Karpas-422 (cell line): ENCODE measurements at regions not wholly inside any gene's neighbourhood (a gene's known extent, or its start where the extent isn't known, plus 50 kb on each side); places are given as distances from the start of the nearest gene placed in this dataset.

Source experiments
- DNase-seq: peaks from one replicate; pipeline ENCODE4 v3.0.0-alpha.2; 2015
- H2AFZ ChIP-seq: fragments of 200-600 bp; sonication (generic); 2 replicates; pipeline ENCODE4 v1.6.1; 2014; ENCODE audit warnings: antibody characterized with exemption, low read length, mixed read lengths
- H3K27ac ChIP-seq: fragments of 200-600 bp; sonication (generic); 2 replicates; pipeline ENCODE4 v1.5.1; 2014; ENCODE audit warnings: mild to moderate bottlenecking, low read length, moderate library complexity
- H3K27me3 ChIP-seq: fragments of 200-600 bp; sonication (generic); 2 replicates; pipeline ENCODE4 v1.6.1; 2014; ENCODE audit warnings: low read length, mixed read lengths
- H3K36me3 ChIP-seq: fragments of 200-600 bp; sonication (generic); 2 replicates; pipeline ENCODE4 v1.6.1; 2014; ENCODE audit warnings: low read length, mixed read lengths; ENCODE audit not compliant: insufficient read depth
- H3K4me1 ChIP-seq: fragments of 200-600 bp; sonication (generic); 2 replicates; pipeline ENCODE4 v1.6.1; 2014; ENCODE audit warnings: mild to moderate bottlenecking, low read length, mixed read lengths
- H3K4me2 ChIP-seq: fragments of 200-600 bp; sonication (generic); 2 replicates; pipeline ENCODE4 v1.6.1; 2014; ENCODE audit warnings: low read length, low read depth, mild to moderate bottlenecking; ENCODE audit not compliant: poor library complexity, severe bottlenecking
- H3K4me3 ChIP-seq: fragments of 200-600 bp; sonication (generic); 2 replicates; pipeline ENCODE4 v1.5.1; 2014; ENCODE audit warnings: mild to moderate bottlenecking, antibody characterized with exemption, low read length, mixed read lengths
- H3K79me2 ChIP-seq: fragments of 200-600 bp; sonication (generic); 2 replicates; pipeline ENCODE4 v1.6.1; 2014; ENCODE audit warnings: mild to moderate bottlenecking, low read length, mixed read lengths
- H3K9ac ChIP-seq: fragments of 200-600 bp; sonication (generic); 2 replicates; pipeline ENCODE4 v1.6.0; 2014; ENCODE audit warnings: low read length
- H3K9me2 ChIP-seq: fragments of 200-600 bp; sonication (generic), shearing (Covaris generic); replicated peaks from 2 replicates; pipeline ENCODE4 v1.6.0; 2014; ENCODE audit warnings: mild to moderate bottlenecking, low read length, moderate library complexity; ENCODE audit not compliant: insufficient read depth
- H3K9me3 ChIP-seq: fragments of 300-700, 200-600 bp; sonication (generic); 2 replicates; pipeline ENCODE4 v1.6.1; 2014; ENCODE audit warnings: low read length, mixed read lengths
- H4K20me1 ChIP-seq: fragments of 200-600 bp; sonication (generic); 2 replicates; pipeline ENCODE4 v1.6.1; 2014; ENCODE audit warnings: mild to moderate bottlenecking, antibody characterized with exemption, low read length, low read depth; ENCODE audit not compliant: insufficient read depth

DNA sequence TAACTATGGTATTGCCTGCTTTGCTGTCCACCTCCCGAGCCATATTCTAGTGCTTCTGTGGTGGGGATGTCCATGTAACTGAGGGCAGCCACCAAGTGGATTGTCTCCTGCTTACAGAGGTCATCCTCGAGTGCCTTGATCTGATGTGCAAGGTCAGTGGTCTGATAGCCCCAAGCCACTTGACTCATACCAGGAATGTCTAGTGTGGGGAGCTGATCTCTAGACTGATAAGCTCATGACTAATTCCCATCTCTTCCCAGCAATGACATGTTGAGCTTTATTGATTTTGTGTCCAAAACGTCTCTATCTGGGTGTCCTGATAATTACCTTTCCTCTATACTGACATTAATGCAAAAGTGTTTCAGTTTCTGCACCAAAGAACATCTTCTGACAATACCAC, 168.4 kb upstream of the WDR1 start:
- Histone ChIP-seq H3K4me1 (no peaks in the 10 kb centered on the region), H4K20me1 (no peaks in the 10 kb centered on the region), H3K4me2 (no peak overlapping the region), H3K9ac (no peak overlapping the region), H3K4me3 (no peak overlapping the region), H3K79me2 (no peaks in the 10 kb centered on the region), H3K27me3 (no peaks in the 10 kb centered on the region), H3K9me3 (no peaks in the 10 kb centered on the region), H3K27ac (no peak overlapping the region), H3K36me3 (no peaks in the 10 kb centered on the region), H3K9me2 (no peaks in the 10 kb centered on the region), H2AFZ (no peak overlapping the region)
- DNase-seq = no peak

DNA sequence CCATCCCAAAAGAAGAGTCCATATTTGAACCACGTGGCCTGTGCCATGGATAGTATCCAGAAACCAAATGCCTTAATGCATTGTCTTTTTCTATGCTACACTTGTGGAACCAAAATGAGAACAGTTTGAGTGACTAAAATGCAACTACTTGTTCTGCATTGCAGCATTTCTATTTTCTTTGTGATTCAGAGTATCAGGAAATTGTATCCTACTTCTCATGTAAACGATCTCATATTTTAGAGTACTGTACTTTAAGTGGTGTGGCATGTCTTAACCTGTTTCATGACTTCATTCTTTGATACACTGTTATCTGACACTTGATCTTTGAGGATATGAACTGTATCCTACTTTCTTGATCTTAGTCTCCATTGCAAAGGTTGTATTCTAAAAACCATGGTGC, 167.2 kb upstream of the WDR1 start:
- H3K36me3 ChIP-seq = no peaks in the 10 kb centered on the region
- no peak overlapping the region for H3K27ac ChIP-seq
- H3K79me2 ChIP-seq = no peaks in the 10 kb centered on the region
- H3K9ac ChIP-seq = no peak overlapping the region
- H2AFZ ChIP-seq = no peak overlapping the region
- no peak overlapping the region for H3K4me2 ChIP-seq
- no peak for DNase-seq
- H3K9me2 ChIP-seq = no peaks in the 10 kb centered on the region
- H4K20me1 ChIP-seq = no peaks in the 10 kb centered on the region
- no peaks in the 10 kb centered on the region for H3K4me1 ChIP-seq
- H3K27me3 ChIP-seq = no peaks in the 10 kb centered on the region
- no peak overlapping the region for H3K4me3 ChIP-seq
- H3K9me3 ChIP-seq = no peaks in the 10 kb centered on the region

DNA sequence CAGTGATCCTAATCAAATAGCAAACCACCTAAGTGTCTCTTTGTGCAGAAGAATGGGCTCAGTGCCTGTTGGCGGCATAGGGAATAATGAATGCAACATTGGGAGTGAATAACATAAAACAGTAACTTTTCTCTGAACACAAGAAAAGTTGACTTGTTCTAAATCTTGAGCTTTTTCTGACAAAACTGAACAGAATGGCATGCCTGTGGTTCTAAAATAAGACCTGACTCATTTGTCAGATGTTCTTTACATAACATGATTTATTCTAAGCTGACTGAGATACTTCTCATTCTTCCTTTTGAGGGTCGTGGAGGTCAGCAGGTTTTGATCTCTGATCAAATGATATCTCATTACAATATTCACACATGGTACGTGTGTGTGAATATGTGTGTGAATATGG, 165.4 kb upstream of the WDR1 start:
- no peak overlapping the region for H2AFZ ChIP-seq
- no peaks in the 10 kb centered on the region for H3K9me3 ChIP-seq
- H3K79me2 ChIP-seq = no peaks in the 10 kb centered on the region
- H4K20me1 ChIP-seq = no peaks in the 10 kb centered on the region
- no peak overlapping the region for H3K9ac ChIP-seq
- no peak for DNase-seq
- H3K36me3 ChIP-seq = no peaks in the 10 kb centered on the region
- no peak overlapping the region for H3K4me3 ChIP-seq
- H3K4me2 ChIP-seq = no peak overlapping the region
- no peaks in the 10 kb centered on the region for H3K9me2 ChIP-seq
- H3K27ac ChIP-seq = no peak overlapping the region
- no peaks in the 10 kb centered on the region for H3K4me1 ChIP-seq
- no peaks in the 10 kb centered on the region for H3K27me3 ChIP-seq

DNA sequence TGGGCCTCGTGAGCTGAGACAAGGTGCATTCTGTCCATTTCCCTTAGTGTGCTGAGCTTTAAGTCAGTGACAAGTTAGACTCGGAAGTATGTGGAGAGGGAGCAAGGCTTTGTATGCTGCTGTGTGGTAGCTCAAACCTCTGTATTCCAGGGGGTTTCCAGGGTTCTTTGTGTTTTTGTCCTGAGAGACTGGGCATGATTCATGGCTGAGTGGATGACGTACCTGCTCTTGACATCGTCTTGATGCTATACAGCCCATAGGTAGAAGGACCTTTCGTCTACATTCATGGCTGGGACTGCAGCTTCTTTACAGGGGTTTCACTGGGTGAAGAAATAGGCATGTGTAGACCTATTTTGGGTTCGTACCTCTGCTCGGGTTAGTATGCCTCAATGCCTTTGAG, 162.7 kb upstream of the WDR1 start:
- H4K20me1 ChIP-seq = no peaks in the 10 kb centered on the region
- no peak overlapping the region for H2AFZ ChIP-seq
- H3K9me2 ChIP-seq = no peaks in the 10 kb centered on the region
- no peaks in the 10 kb centered on the region for H3K9me3 ChIP-seq
- no peaks in the 10 kb centered on the region for H3K27me3 ChIP-seq
- H3K4me1 ChIP-seq = no peaks in the 10 kb centered on the region
- no peak overlapping the region for H3K4me2 ChIP-seq
- DNase-seq = no peak
- no peak overlapping the region for H3K4me3 ChIP-seq
- no peak overlapping the region for H3K27ac ChIP-seq
- H3K79me2 ChIP-seq = no peaks in the 10 kb centered on the region
- no peaks in the 10 kb centered on the region for H3K36me3 ChIP-seq
- H3K9ac ChIP-seq = no peak overlapping the region

DNA sequence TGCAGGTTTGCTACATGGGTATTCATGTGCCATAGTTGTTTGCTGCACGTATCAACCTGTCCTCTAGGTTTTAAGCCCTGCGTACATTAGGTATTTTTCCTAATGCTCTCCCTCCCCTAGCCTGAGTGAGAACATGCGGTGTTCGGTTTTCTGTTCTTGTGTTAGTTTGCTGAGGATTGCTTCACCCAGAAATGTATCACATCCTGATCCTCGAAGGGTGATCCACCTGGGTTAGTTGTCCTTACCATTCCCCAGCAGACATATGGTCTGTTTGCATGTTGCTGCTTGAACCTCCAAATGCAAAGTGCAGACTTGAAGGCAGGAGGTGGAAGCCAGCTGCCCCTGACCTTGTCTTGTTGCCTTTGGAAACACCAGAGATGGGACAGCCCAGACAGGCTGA, 161.5 kb upstream of the WDR1 start:
- no peak overlapping the region for H3K4me2 ChIP-seq
- no peak overlapping the region for H3K4me3 ChIP-seq
- peaks cover 5% of the 10 kb centered on the region for H3K4me1 ChIP-seq
- H3K27ac ChIP-seq = no peak overlapping the region
- DNase-seq = no peak
- no peak overlapping the region for H2AFZ ChIP-seq
- H3K9ac ChIP-seq = no peak overlapping the region
- H4K20me1 ChIP-seq = no peaks in the 10 kb centered on the region
- no peaks in the 10 kb centered on the region for H3K9me2 ChIP-seq
- H3K9me3 ChIP-seq = no peaks in the 10 kb centered on the region
- no peaks in the 10 kb centered on the region for H3K36me3 ChIP-seq
- no peaks in the 10 kb centered on the region for H3K27me3 ChIP-seq
- no peaks in the 10 kb centered on the region for H3K79me2 ChIP-seq

DNA sequence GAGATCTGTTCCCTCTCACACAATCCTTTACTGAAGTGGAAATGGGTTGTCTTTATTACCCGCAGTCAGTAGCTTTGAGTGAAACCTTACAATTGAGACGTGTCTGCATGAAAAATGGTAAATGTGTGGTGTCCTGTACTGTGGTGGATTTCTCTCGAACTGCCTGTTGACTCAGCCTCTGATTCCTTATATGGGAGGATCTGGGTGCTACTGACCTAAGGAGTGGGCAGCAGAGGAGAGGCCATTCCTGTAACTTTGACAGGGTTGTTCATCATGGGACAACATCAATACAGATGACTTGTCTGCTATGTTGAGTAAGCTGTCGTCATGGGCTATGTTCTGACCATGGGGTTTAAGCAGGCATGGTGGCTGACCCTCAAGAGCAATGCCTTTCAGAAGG, 159.6 kb upstream of the WDR1 start:
- Histone ChIP-seq H3K27ac (no peak overlapping the region), H3K4me3 (no peak overlapping the region), H3K79me2 (no peaks in the 10 kb centered on the region), H3K9me2 (no peaks in the 10 kb centered on the region), H4K20me1 (no peaks in the 10 kb centered on the region), H3K9ac (no peak overlapping the region), H3K9me3 (no peaks in the 10 kb centered on the region), H2AFZ (no peak overlapping the region), H3K36me3 (no peaks in the 10 kb centered on the region), H3K4me1 (peaks cover 11% of the 10 kb centered on the region), H3K4me2 (no peak overlapping the region), H3K27me3 (no peaks in the 10 kb centered on the region)
- DNase-seq = no peak

DNA sequence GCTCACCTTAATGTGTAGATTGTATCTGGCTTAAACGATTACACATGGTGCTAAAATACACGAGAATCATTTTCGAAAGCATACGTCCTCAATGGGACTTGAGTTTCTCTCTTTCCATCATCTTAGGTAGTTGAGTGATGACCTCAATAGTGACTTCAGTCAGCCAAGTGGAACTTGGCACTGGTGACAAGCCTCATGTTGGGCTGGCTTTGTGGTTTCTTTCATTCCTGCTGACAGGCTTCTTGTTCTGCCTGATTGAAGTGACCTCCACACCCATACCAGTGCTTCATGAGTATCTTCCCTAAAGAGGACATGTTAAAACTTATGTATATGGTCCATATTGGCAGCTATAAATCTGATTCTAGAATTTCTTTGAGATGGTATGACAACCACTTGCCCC, 159.1 kb upstream of the WDR1 start:
- no peak overlapping the region for H3K27ac ChIP-seq
- no peak overlapping the region for H3K4me2 ChIP-seq
- no peaks in the 10 kb centered on the region for H3K9me2 ChIP-seq
- H3K36me3 ChIP-seq = no peaks in the 10 kb centered on the region
- no peaks in the 10 kb centered on the region for H3K79me2 ChIP-seq
- H3K9ac ChIP-seq = no peak overlapping the region
- no peaks in the 10 kb centered on the region for H4K20me1 ChIP-seq
- H3K4me1 ChIP-seq = peaks cover 11% of the 10 kb centered on the region
- no peaks in the 10 kb centered on the region for H3K27me3 ChIP-seq
- no peaks in the 10 kb centered on the region for H3K9me3 ChIP-seq
- no peak overlapping the region for H3K4me3 ChIP-seq
- no peak overlapping the region for H2AFZ ChIP-seq
- DNase-seq = no peak

DNA sequence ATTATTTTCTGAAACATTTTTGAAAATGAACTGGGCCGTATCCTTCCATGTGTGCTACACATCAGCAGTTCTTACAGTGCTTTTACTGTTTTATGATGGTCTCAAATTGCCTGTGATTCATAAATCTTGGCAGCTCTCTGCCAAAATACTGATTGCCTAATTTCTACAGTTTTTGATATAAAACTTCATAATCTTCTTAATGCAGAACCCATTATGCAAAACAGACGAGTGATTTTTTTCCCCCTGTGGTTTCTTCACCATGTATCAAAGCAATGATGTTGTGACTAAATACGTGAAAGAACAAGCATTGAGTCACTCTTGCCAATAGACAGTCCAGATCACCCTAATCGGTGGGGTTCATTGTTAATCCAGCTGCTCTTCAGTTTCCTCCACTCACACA, 156.4 kb upstream of the WDR1 start:
- no peak overlapping the region for H2AFZ ChIP-seq
- H3K9ac ChIP-seq = no peak overlapping the region
- H3K27ac ChIP-seq = no peak overlapping the region
- no peaks in the 10 kb centered on the region for H3K36me3 ChIP-seq
- H3K4me1 ChIP-seq = peaks cover 11% of the 10 kb centered on the region
- no peaks in the 10 kb centered on the region for H3K27me3 ChIP-seq
- no peaks in the 10 kb centered on the region for H3K9me2 ChIP-seq
- no peak overlapping the region for H3K4me2 ChIP-seq
- no peak overlapping the region for H3K4me3 ChIP-seq
- H4K20me1 ChIP-seq = no peaks in the 10 kb centered on the region
- DNase-seq = peak; percentile 44
- no peaks in the 10 kb centered on the region for H3K9me3 ChIP-seq
- no peaks in the 10 kb centered on the region for H3K79me2 ChIP-seq

DNA sequence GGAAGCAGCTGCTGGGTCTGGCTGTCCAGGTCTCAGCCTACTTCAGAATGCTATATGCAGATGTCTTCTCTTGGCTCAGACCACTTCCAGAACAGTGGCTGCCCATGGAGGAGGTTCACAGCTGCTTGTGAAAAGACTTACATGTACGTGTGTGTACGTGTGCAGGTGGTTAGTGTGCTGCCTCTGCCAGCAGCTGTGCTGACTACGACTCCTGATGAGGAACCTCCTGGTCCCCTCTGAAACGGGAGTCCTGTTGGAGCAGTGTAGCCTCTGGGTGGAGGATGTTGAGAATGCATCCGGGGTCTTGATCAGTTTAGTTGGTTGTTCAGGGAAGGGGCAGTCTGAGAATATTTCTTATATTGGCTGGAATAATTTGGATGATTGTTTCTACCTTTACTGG, 155.9 kb upstream of the WDR1 start:
- Histone ChIP-seq H3K27me3 (no peaks in the 10 kb centered on the region), H3K4me1 (peaks cover 11% of the 10 kb centered on the region), H3K9me2 (no peaks in the 10 kb centered on the region), H3K79me2 (no peaks in the 10 kb centered on the region), H4K20me1 (no peaks in the 10 kb centered on the region), H3K9me3 (no peaks in the 10 kb centered on the region), H3K9ac (no peak overlapping the region), H3K4me3 (no peak overlapping the region), H2AFZ (no peak overlapping the region), H3K27ac (no peak overlapping the region), H3K36me3 (no peaks in the 10 kb centered on the region), H3K4me2 (no peak overlapping the region)
- no peak for DNase-seq
